GM21515 (cell line): ENCODE measurements at regions not wholly inside any gene's neighbourhood (a gene's known extent, or its start where the extent isn't known, plus 50 kb on each side); places are given as distances from the start of the nearest gene placed in this dataset.

Experiments used
- ATAC-seq: cut with Tn5 transposase; IDR thresholded peaks from one replicate; pipeline ENCODE4 v1.9.1; 2021; ENCODE audit not compliant: unreplicated experiment

DNA sequence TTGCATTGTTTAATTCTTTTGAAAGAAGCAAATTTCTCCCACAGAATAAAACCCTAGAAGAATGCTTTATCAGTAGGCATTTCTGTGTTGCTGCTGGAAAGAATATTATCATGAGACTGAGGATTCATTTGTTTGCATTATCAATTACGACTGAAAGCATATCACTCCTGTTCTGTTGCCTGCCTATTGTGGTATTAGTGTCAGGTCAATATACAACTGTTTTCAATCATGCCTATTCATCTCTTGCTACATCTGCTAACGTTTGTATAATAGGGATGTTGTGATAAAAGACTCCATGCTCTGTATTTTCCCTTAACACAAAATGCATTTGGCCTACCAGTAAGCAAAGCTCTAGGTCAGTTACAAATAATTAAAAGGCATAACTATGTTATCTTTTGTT is 221.5 kb downstream of the PTPRC start:
- ATAC-seq = no peak

GRCh38 chr1:198861636-198862035 is 222.8 kb downstream of the PTPRC start:
- no peak for ATAC-seq

- no peak for ATAC-seq
Measured at GRCh38 chr1:198864695-198865094, 225.9 kb downstream of the PTPRC start.

DNA sequence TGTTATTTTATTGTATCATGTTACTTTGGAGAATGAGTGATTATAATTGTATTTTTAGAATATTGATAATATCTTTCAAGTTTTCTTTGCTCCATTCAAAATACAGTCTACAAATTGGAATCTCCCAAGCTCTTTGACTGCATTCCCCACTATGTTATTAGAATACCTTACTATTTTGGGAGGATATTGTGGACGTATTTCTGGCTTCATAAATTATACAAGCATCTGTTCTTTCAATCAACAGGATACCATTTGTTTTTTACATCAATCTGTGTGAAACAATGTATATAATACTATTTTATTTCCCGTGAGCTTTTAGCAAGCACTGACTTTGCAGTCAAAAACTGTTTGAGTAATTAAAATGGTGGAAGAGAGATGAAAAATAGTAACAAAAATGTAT is 226.5 kb downstream of the PTPRC start:
- no peak for ATAC-seq

- ATAC-seq = no peak
Measured at GRCh38 chr1:198867182-198867581, 228.3 kb downstream of the PTPRC start.

- ATAC-seq = no peak
Measured at GRCh38 chr1:198873696-198874230, 234.9 kb downstream of the PTPRC start.

DNA sequence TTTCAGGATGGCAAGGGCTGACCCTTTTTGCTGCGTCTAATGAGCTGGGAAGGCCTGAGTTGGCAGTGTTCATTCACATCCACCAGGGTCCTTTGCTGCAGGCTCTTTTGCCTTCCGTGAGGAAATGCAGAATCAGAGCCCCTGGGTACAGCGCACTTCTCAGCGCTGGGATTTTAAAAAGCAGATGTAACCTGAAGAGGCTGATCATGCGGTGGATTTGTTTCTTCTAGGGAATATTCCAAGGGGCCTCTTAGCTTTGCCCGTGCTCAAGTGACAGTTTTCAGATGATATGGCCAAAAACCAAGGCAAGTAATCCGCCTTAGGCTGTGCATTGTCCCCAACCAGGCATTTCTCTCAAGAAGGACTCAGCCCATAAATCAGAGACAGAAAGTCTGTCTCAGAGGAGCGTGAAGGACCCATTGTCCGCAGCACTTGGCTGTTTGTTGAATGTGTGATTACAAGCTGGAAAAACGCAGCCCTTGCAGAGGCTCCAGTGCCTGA is 237.6 kb downstream of the PTPRC start:
- ATAC-seq = no peak

- no peak for ATAC-seq
Measured at GRCh38 chr1:198878566-198878965, 239.7 kb downstream of the PTPRC start.

GRCh38 chr1:198879711-198880306 is 241.0 kb downstream of the PTPRC start:
- ATAC-seq = no peak

DNA sequence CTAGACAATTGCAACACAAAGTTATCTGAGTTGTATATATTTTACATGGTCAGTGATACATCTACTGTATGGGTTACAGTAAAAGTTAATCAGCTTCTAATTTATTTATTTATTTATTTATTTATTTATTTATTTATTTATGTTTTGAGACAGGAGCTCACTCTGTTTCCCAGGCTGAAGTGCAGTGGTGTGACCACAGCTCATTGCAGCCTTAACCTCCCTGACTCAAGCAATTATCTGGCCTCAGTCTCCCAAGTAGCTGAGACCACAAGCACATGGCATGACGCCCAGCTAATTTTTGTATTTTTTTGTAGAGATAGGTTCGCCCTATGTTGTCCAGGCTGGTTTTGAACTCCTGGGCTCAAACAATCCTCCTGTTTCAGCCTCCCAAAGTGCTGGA is 241.6 kb downstream of the PTPRC start:
- no peak for ATAC-seq

DNA sequence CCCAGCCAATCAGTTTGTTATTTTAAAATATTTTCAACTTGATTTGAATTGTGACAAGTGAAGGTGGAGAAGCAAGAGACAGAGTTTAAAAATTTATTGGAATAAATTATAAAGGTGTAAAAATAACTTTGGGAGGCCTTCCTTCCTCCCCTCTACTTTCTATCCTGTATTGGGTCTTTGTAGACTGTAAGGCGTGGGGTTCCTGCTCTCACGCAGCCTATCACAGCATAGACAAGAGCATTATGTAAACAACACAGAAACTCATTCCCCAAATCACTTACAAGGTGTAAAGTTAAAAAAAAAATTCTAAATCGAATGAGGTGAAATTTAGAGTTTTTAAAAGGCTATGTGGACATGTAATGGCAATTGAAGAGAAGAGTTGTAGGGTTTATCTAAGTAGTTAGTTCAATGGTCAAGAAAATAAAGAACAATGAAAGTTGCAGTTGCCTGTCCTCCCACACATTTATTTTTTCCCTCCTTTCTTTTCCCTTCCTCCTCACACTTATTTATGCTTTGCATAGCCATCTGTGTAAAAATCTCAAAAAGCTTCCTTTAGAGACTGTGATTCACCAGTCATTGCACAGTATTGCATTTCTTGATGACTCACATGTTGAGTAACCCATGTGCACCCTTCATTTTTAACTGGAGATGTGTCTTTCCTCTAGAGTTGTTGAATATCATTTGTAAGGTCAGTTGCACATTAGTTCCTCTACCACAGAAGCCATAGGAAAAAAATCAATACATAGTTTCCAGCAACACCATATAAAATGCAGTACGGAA is 242.2 kb downstream of the PTPRC start:
- no peak for ATAC-seq

DNA sequence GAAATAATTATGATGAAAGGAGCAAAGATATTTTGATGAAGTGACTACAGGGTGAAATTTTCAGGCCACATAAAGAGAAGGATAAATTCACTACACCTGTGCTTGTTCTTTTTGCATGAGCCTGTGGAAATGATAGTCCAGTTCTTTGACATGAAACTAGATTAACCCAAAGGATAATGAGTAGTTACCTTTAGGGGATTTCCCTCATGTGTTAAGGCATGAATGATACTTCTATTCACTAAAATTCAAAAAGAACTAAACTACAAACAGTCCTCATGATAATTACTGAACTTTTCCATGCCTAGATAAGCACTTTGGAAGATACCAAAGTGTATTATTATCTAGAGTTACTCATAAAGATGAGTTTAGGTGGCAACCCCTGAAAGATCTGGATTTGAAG is 244.3 kb downstream of the PTPRC start:
- no peak for ATAC-seq

GRCh38 chr1:198887866-198888265 is 249.0 kb downstream of the PTPRC start:
- no peak for ATAC-seq

- no peak for ATAC-seq
Measured at GRCh38 chr1:198888379-198888943, 249.6 kb downstream of the PTPRC start.

DNA sequence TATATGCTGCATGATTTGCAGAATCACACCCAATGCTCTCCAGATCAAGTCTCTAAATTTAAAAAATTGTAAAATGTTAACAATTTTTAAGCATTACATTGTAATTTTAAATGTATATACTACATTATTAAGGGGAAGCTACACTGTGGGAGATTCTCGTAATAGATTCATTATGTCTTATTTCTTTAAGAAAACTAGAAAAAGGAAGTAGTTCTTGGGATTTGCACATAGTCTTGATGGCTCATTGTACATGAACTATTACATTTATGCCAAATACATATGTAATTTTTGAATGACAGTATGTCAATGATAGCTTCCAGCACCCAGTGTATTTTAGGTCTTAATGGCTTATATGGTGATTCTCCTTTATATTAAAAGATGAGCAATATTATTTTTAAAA is 250.3 kb downstream of the PTPRC start:
- ATAC-seq = no peak

DNA sequence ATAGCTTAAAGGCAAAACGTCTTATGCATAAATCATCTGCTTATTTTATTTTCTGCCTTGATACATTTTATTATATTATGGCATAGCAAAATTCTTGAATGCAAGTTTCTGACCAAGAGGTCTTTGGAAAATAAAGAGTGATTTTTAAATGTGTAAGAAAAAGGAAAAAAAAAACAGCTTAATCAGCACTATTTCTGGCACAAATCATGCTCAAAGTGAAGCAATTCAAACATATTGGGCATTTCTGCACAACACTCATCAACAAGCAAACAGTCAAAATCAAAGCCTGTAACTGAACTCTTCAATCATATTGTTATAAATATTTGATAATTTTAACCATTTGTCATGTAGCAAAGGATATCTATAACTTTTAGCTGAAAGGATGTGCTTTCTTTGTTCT is 250.9 kb downstream of the PTPRC start:
- no peak for ATAC-seq

DNA sequence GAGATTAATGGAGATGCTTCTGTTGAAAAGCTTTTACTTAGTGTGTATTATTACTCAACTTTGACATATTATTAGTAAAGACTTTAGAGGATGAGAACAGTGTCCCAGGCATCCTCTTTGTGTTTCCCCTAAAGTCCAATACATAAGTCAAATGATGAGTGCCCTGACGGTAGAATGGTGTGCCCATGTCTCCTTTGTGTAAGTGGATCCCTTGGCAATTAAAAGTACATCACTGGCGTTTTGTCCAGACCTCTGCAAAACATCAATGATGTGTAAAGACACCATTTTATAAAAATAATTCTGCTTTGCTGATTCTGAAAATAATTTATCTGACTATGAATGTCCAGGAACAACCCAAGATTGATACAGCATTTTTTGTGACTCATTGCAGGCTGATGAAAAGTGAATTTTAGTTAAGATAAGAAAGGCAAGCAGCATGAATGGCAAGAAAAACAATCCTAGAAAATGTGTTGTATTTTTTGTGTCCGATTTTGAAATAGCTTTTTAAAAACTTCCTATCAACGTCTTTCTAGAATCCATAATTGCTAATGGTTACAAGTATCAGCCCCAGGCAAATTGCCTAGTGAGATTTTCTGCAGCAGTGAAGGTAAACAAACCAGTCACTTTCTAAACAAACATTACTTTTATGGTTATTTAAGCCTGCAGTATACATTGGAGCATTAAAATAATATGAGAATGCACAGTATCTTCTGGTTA is 251.5 kb downstream of the PTPRC start:
- no peak for ATAC-seq

DNA sequence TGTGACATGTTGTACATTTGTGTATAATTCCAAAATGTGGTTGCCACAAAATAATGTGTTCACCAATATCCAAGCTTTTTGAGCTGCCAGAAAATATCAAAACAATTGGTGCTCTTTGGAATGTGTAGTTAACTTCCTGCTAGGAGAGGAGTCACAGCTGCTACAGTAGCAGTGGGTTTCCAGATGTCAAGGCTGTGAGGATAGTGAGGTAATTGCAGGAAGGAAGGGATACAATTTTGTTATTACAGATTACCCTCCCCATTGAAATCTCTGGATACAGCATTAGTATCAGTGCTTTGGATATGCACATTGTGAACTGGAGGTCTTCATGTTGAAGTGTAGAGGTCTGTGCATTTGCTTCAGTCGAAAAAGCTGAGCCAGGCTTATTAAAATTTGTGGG is 253.2 kb downstream of the PTPRC start:
- no peak for ATAC-seq

DNA sequence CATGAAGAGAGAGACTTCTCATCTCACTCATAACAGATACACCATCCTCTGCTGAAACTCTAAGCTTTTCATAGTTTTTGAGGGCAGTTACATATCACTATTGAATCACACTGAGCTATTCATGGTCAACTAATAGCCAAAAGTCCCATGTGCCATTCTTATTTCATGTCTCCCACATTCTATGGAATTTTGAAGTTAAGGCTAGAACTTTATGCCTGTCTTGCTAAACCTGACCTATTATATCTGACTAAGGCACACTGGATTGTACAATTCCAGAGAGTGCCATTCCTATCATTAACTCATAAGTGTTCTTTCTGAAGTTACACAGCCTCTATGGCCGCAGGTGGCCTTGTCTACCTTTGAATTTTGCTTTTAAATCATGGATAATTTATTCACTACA is 254.3 kb downstream of the PTPRC start:
- no peak for ATAC-seq

DNA sequence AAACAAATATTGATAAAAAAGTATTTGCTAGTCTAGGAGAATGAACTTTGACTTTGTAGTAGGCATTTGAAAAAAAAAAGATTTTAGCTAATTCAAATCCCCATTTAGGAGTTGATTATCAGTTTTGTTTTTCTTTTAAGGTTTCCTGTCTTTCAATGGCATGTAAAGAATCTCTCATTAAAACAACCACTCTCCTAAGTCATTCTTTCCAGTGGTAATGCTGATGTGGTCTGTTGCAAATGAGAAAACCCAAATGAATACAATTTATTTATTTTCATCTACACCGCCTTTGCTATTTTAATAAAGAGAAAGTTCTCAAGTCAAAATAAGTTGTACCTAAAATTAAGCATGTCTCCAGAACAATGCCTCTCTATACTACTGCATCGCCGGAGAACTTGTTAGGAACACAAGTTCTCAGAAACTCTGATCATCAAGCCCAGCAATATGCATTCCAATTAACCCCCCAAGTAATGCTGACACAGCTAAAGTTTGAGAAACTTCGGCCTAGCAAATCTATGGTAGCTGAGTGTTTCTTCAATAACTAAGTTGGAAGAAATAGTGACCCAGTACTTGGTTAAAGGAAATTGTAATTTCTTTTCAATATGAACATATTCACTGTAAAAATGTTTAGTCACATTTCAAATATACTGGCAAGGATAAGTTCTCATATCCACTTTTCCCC is 255.1 kb downstream of the PTPRC start:
- ATAC-seq = no peak

- ATAC-seq = no peak
Measured at GRCh38 chr1:198901266-198901665, 262.4 kb downstream of the PTPRC start.
